ENCODE measurements at regions not wholly inside any gene's neighbourhood (a gene's known extent, or its start where the extent isn't known, plus 50 kb on each side); places are given as distances from the start of the nearest gene placed in this dataset.

GRCh38 chr2:172364261-172364660, 63.1 kb upstream of the ITGA6 start:
- no peak for TF ChIP-seq EZH2 (IDR thresholded peaks at IDR 0.05)
- TF ChIP-seq CTCF (IDR thresholded peaks at IDR 0.05) = no peak
- TF ChIP-seq EZH2phosphoT487 (IDR thresholded peaks at IDR 0.05) = no peak

Measured in neural progenitor cell (in vitro differentiated cells).